AG08396 (cell line): ENCODE measurements at regions not wholly inside any gene's neighbourhood (a gene's known extent, or its start where the extent isn't known, plus 50 kb on each side); places are given as distances from the start of the nearest gene placed in this dataset.

Experiments used
- DNase-seq: peaks from one replicate; pipeline ENCODE4 v3.0.0; 2012; ENCODE audit warnings: low spot score, mixed read lengths

GRCh38 chrX:134747006-134747405, 50.0 kb downstream of the PABIR2 start:
- no peak for DNase-seq

GRCh38 chrX:134746410-134746785, 50.6 kb downstream of the PABIR2 start:
- DNase-seq: no peak

- no peak for DNase-seq
Measured at GRCh38 chrX:134745636-134746409, 51.2 kb downstream of the PABIR2 start.

- DNase-seq: no peak
Measured at GRCh38 chrX:134743091-134743490, 53.9 kb downstream of the PABIR2 start.

GRCh38 chrX:134742573-134742972, 54.4 kb downstream of the PABIR2 start:
- no peak for DNase-seq

GRCh38 chrX:134741746-134742145, 55.3 kb downstream of the PABIR2 start:
- no peak for DNase-seq

- no peak for DNase-seq
Measured at GRCh38 chrX:134738986-134739740, 57.8 kb downstream of the PABIR2 start.

GRCh38 chrX:134738445-134738844, 58.6 kb downstream of the PABIR2 start:
- no peak for DNase-seq

- no peak for DNase-seq
Measured at GRCh38 chrX:134737721-134738369, 59.2 kb downstream of the PABIR2 start.

- DNase-seq: peak; percentile 20
Measured at GRCh38 chrX:134737061-134737460, 59.9 kb downstream of the PABIR2 start.

GRCh38 chrX:134736356-134736755, 60.6 kb downstream of the PABIR2 start:
- DNase-seq: no peak

- no peak for DNase-seq
Measured at GRCh38 chrX:134735015-134735414, 62.0 kb downstream of the PABIR2 start.

- no peak for DNase-seq
Measured at GRCh38 chrX:134734466-134734952, 62.5 kb downstream of the PABIR2 start.

- DNase-seq: no peak
Measured at GRCh38 chrX:134733591-134733990, 63.4 kb downstream of the PABIR2 start.

GRCh38 chrX:134732676-134733075, 64.3 kb downstream of the PABIR2 start:
- no peak for DNase-seq

- DNase-seq: no peak
Measured at GRCh38 chrX:134732152-134732551, 64.9 kb downstream of the PABIR2 start.

GRCh38 chrX:134727363-134727762, 69.1 kb upstream of the PLAC1 start:
- DNase-seq: no peak

GRCh38 chrX:134725103-134725690, 66.9 kb upstream of the PLAC1 start:
- DNase-seq: no peak

- DNase-seq: no peak
Measured at GRCh38 chrX:134721766-134722532, 63.7 kb upstream of the PLAC1 start.

- no peak for DNase-seq
Measured at GRCh38 chrX:134718966-134719317, 60.7 kb upstream of the PLAC1 start.

GRCh38 chrX:134718105-134718965, 60.1 kb upstream of the PLAC1 start:
- DNase-seq: peak; percentile 70
